ENCODE measurements at regions not wholly inside any gene's neighbourhood (a gene's known extent, or its start where the extent isn't known, plus 50 kb on each side); places are given as distances from the start of the nearest gene placed in this dataset.

- no peak for DNase-seq (ENCODE audit: low read depth)
Measured at GRCh38 chr4:116872308-116872707, 213.1 kb downstream of the TRAM1L1 start.

- no peak for DNase-seq (ENCODE audit: low read depth)
Measured at GRCh38 chr4:116870686-116871085, 214.7 kb downstream of the TRAM1L1 start.

GRCh38 chr4:116866106-116866505 lies 219.3 kb downstream of the TRAM1L1 start:
- no peak for DNase-seq (ENCODE audit: low read depth)

GRCh38 chr4:116862592-116862991 lies 222.8 kb downstream of the TRAM1L1 start:
- DNase-seq (ENCODE audit: low read depth): no peak

- no peak for DNase-seq (ENCODE audit: low read depth)
Measured at GRCh38 chr4:116860891-116861290, 224.5 kb downstream of the TRAM1L1 start.

- DNase-seq (ENCODE audit: low read depth): no peak
Measured at GRCh38 chr4:116849620-116850019, 235.8 kb downstream of the TRAM1L1 start.

- DNase-seq (ENCODE audit: low read depth): no peak
Measured at GRCh38 chr4:116847616-116848015, 237.8 kb downstream of the TRAM1L1 start.

GRCh38 chr4:116839826-116840225 lies 245.6 kb downstream of the TRAM1L1 start:
- peak; percentile 32 for DNase-seq (ENCODE audit: low read depth)

GRCh38 chr4:116838609-116839008 lies 246.8 kb downstream of the TRAM1L1 start:
- DNase-seq (ENCODE audit: low read depth): no peak

- DNase-seq (ENCODE audit: low read depth): no peak
Measured at GRCh38 chr4:116829187-116829586, 256.2 kb downstream of the TRAM1L1 start.

- DNase-seq (ENCODE audit: low read depth): no peak
Measured at GRCh38 chr4:116824172-116824571, 261.2 kb downstream of the TRAM1L1 start.

GRCh38 chr4:116811730-116812129 lies 273.6 kb downstream of the TRAM1L1 start:
- DNase-seq (ENCODE audit: low read depth): no peak

- DNase-seq (ENCODE audit: low read depth): peak; percentile 9
Measured at GRCh38 chr4:116796022-116796421, 289.4 kb downstream of the TRAM1L1 start.

- DNase-seq (ENCODE audit: low read depth): no peak
Measured at GRCh38 chr4:116788723-116789122, 296.7 kb downstream of the TRAM1L1 start.

GRCh38 chr4:116755051-116755450 lies 330.3 kb downstream of the TRAM1L1 start:
- no peak for DNase-seq (ENCODE audit: low read depth)

GRCh38 chr4:116752027-116752426 lies 333.3 kb downstream of the TRAM1L1 start:
- DNase-seq (ENCODE audit: low read depth): no peak

- DNase-seq (ENCODE audit: low read depth): no peak
Measured at GRCh38 chr4:116736756-116737155, 348.6 kb downstream of the TRAM1L1 start.

- peak; percentile 17 for DNase-seq (ENCODE audit: low read depth)
Measured at GRCh38 chr4:116734178-116734577, 351.2 kb downstream of the TRAM1L1 start.

- no peak for DNase-seq (ENCODE audit: low read depth)
Measured at GRCh38 chr4:116733370-116733769, 352.0 kb downstream of the TRAM1L1 start.

GRCh38 chr4:116726523-116726922 lies 358.9 kb downstream of the TRAM1L1 start:
- DNase-seq (ENCODE audit: low read depth): no peak

GRCh38 chr4:116724249-116724648 lies 361.1 kb downstream of the TRAM1L1 start:
- DNase-seq (ENCODE audit: low read depth): no peak

GRCh38 chr4:116705466-116705865 lies 379.9 kb downstream of the TRAM1L1 start:
- no peak for DNase-seq (ENCODE audit: low read depth)

- peak; percentile 25 for DNase-seq (ENCODE audit: low read depth)
Measured at GRCh38 chr4:116702949-116703348, 382.4 kb downstream of the TRAM1L1 start.

- peak; percentile 69 for DNase-seq (ENCODE audit: low read depth)
Measured at GRCh38 chr4:116688536-116688935, 396.8 kb downstream of the TRAM1L1 start.

- DNase-seq (ENCODE audit: low read depth): no peak
Measured at GRCh38 chr4:116668190-116668589, 417.2 kb downstream of the TRAM1L1 start.
